Head of caudate nucleus (tissue), 42 donors: ENCODE measurements at regions not wholly inside any gene's neighbourhood (a gene's known extent, or its start where the extent isn't known, plus 50 kb on each side); places are given as distances from the start of the nearest gene placed in this dataset.

Source experiments
- DNase-seq, 42 donors: peaks; one replicate each; pipeline versions ENCODE4 v3.0.0 to v3.0.0-alpha.2; 2020 to 2021; ENCODE audit warnings: mixed read lengths in 7 of 42
- intact Hi-C: fragments of 100-400 bp; cut with DNase I; formaldehyde crosslinking; loops from one replicate; pipeline ENCODE4 v1.15.0; 2022

DNA sequence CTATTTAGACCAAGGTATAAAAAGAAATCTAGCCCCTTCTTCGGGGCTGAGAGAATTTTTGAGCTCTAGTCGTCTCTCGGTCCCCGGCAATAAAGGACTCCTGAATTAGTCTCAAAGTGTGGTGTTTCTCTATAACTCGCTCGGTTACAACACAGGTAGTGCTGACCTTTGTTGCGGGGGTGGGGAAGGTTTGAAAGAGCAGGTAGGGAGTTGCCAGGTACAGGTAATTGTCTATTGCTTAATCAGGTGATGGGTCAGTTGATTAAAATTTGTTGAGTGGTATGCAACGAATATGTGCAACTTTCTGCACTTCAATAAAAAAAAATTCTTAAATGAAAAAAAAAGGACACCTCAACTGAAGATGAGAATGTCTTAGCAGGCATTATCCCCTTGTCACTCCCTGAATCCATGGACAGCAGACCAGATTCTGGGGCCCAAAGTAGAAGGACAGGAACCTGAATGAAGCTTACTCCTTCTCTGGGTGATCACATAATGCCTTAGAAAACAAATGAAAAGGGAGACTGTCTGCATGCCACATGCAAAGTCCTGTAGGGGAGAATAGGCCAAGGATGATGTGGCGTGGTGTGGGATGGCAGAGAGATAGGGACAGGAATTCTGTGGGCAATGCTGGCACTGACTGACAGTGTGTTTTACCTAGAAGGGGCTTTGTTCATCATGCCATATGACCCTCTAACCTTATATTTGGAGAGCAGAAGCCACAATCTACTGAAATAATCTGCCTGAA is 157.6 kb upstream of the OLIG3 start:
- no peak for DNase-seq

DNA sequence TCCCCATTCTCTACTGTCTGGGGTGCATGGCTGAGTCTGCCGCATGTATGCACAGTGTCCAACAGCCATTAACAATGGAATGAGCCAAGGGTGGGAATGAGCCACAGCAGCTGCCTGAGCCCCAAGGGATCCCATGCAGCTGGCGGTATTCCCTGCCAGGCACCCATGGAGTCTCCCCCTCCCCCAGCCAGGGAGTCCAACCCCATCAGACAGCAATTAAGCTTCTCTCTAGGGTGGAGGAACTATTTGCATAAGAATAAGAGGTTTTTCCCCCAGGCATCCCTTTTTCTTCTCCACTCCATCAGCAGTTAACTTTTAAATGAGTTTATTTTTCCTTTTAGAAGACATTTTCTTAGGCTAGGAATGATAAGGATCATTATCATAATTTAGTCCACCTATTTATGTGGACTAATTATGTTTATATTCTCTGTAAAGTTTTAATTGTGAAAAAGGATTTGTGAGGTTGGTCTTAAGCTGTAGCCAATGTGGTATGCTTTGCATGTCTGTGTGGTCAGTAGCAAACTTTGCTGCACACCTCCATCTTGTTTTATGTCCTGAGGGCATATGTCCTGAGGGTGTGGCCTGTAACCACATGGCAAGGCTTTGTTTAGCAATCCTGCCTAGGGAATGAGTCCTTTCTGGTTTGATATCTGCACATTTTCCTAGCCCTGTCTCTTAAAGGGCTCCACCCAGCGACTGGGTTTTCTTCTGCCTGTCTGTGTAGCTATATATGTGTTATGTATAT is 158.9 kb upstream of the OLIG3 start:
- intact Hi-C loops = no loop called here
- DNase-seq = no peak

More for the DNA sequence above, 157.6 kb upstream of the OLIG3 start:
- intact Hi-C loops = no loop called here

DNA sequence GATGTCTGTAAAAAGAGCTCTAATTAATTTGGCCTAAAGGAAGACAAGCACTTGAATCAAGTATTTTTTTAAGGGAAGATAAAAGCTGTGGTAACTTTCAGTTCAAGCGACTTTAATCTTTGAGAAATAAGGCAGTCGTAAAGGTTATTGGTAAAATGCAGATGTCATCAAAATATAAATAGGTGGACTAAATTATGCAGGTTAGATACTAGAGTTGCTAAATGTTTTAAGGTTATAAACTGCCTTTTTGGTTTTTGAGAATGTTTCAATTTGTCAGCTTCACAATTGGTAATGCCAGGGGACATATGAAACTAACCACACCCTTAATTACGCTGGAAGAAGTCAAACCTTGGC is 159.5 kb upstream of the OLIG3 start:
- intact Hi-C loops = no loop called here
- no peak for DNase-seq

DNA sequence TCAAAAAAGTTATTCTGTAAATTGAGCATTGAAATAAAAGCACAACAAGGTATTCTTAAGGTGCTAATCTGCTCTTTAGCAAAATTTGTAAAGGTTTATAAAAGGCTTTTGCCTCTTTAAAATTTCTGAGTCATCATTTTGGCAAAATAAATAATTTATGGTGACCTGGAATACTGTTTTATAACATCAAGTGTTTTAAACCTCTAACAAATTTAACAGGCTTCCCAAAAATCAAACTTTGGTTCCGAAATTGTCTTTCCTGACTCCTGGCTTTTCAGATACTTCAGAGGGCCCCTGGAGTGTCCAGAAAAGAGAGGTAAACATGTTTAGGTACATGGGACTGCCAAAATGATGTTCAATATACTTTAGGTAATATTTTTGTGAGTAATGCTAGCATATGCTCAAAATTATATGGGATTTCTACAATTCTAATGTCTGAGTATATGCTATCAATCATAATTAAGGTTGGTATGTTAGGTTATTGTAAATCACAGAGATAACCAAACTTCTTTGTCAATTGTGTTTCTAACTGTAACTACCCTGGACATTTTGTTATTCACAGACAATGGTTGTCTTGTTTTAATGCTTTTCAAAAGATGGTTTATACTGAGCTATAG is 160.3 kb upstream of the OLIG3 start:
- DNase-seq = no peak
- intact Hi-C loops = no loop called here

DNA sequence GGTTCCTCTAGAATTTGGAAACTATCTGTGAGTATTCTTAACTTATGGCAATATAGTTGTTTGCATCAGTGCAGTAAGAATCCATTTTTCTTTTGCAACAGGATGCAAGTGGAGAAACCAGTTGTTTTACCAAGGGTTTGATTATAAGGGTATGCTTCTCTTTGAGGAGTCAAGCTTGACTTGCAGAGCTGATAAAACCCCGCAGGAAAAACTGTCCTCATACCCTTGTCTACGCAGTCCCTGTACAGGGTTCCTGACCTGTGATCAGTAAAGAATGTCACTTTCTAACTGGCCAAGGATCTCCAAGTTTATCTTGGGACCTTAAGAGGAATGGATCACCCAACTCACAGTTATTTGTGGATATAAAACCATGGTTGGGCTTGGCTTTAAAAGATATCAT is 161.1 kb upstream of the OLIG3 start:
- intact Hi-C loops = no loop called here
- DNase-seq = no peak

DNA sequence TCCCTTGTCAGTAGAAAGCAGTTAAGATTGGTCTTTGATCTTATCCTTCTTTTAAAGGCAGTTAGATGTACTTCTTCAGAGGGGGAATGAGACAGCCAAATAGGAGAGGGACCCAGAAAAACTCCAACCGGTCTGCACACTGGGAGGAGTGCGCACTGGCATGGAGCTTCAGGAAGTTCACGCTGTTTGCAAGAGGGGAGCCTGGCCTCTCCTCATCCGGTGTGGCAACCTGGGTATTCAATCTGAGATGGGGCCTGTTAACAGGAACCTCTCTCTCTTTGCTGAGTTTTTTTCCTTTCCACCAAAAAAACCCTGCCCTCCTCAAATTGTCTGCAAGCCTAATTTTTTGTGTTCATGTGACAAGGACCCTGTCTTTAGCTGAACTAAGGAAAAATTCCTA is 162.5 kb upstream of the OLIG3 start:
- intact Hi-C loops = no loop called here
- DNase-seq = no peak

DNA sequence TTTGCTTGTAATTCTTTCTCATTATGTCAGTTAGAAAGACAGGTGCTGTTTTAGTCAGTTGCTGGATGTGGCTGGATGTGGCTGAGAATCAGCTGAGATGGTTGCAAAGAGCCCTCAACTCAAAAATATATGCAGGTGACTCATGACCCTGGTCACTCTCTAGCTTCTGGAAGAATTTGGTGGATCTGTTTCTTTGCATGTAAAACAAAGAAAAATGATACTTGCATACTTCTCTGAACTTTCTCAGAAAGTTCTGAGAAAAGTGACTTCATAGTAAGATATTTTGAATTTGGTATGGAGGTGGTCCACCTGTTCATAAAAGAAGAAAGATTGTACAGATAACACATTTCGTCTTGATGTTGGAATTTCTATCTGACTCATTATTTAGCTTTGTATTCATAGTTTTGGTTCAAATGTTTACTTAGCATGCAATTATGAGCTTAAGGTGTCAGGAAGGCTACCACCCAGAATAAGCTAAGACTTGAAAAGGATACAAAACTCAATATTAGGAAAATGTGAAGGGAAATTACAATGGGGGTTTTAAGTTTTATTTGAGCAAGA is 163.2 kb upstream of the OLIG3 start:
- intact Hi-C loops = no loop called here
- DNase-seq = no peak

DNA sequence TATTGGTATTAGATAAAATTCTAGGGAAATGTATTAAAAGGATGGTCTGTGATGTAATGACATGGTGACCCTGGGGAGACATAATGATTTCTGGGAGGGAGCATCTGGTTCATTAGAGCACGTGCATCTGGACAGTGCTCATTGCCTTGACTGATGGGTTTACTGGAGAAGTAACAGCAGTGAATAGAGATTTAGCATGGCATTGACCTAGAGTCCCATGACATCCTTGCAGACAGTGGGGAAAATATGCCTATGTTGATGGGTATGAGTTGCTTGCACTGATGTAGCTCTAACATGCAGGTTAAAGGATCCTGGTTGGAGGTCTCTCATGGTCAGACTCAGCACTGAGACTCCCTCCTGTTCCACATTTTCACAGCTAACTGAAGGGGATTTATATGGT is 164.1 kb upstream of the OLIG3 start:
- intact Hi-C loops = no loop called here
- no peak for DNase-seq

DNA sequence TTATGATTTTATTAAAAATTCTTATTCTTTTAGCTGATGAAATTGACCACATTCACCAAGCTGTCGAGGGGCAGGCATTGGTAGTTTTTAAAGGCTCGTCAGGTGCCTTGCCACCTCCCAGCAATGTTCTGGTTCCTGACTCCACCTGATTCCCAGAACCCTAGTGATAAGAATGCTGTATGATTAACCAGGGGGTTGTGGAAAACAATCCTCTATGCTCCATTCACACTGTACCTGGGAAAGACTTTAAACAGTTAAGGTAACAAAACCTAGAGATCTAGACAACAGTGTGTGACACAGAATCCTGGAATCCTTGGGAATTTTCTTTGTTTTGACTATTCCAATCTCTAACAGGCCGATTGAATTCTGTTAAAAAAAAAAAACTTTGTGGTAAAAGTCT is 165.7 kb upstream of the OLIG3 start:
- intact Hi-C loops = no loop called here
- no peak for DNase-seq

DNA sequence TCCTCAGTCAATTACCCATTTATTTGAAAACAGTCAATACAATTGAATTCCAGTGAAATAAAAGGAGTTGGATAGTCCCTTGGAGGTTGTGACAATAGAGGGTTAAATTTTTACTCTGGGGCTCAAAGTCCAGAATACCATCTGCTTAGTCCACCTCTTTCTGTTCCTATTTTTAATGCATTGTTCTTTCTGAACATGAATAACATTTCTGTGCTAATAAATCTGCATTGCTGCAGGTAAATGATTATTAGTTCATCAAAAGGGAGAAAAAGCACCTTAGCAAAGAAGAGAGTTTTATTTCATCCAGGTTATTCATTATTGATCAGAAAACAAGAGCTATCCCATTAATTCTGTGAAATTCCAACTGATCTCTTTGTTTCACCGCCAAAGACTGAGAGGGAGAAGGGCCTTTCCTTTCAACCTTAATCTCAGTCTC is 166.1 kb upstream of the OLIG3 start:
- intact Hi-C loops = no loop called here
- no peak for DNase-seq

DNA sequence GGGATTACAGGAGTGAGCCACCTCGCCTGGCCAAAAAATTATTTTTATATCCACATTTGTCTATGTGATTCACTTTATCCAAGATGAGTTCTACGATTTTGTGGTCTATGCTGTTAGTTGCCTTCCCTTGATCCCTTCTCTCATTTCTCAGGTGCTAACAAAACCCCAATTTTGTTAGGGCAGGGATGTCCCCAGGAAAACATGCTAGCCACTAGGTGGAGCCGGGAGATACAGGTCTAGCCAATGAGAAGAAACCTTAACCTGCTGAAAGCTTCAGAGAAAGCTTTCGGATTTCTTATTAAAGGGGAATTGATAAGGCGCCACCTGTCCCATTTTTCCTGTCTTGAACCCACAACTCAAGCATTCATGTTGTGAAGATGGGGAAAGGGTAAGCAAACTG is 167.4 kb upstream of the OLIG3 start:
- DNase-seq = peak in 3 of 42 donors; percentile 16 to 50 (median 35)
- intact Hi-C loops = no loop called here

DNA sequence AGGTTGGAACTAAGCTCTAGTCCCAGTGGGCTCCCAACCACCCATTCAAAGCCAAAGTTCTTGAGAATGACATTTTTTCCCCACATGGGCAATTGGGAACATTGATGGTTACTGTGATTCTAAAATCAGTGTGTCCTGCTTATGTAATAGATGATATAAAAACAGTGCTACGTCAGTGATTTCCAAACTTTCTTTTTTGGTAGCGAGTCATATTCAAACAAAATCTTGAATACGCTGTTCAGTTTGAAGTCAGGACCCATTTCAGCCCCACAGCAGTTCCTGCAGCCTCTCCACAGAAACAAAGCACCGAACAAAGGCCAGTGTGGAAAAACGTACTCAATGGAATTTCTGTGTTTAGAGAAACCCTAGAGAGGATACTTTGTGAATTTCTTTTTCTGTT is 170.0 kb upstream of the OLIG3 start:
- intact Hi-C loops = no loop called here
- no peak for DNase-seq

DNA sequence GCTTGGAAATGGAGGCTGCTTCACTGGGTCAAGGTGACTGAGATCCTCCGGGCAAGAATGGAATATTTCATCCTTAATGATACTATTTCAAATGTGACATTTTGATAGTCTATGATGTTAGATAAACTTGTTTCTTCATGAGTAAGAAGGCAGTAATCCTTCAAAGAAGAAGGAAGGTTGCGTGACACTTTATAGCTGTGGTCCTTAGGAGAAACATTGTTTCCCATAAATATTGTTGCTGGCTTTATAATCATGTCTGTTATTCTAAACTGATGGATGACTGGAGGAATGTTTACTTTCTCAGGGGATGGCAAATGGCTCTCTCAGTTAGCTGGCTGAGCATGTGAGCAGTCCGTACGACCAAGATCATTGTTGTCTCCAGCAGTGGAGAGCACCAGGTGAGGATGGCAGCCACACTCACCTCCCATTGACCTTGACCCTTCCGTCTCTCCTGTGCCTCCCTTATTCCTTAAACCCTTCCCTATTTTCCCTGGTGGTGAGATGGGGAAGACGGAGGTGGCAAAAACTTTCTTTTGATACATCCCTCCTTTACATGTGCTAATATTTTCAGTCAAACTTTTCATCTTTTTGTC is 171.2 kb upstream of the OLIG3 start:
- intact Hi-C loops = no loop called here
- no peak for DNase-seq

DNA sequence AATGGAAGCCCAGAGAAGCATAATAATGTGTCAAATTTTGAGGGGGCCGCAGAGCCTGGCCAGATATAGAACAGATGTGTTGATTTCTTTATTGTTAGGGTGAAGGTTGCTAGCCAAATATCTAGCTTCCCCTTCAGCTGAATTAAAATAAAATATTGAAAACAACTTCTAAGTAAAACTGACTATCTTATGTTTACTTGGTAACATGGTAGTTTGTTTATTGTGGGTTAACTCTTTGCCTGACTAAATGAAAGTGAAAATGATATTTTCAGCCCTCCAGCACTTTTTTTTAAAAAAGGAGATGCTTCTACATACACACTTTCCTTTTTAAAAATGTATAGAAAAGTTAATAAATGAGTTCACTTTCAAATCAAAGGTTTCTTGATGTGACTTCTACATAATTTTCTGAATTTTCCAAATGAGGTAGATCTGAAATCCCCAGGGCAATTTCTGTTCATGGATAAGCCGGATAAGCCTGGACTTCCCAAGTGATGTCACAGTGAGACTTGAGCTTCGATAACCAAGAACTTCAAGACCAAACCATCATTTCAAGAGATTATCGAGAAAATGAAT is 172.1 kb upstream of the OLIG3 start:
- intact Hi-C loops = no loop called here
- no peak for DNase-seq

DNA sequence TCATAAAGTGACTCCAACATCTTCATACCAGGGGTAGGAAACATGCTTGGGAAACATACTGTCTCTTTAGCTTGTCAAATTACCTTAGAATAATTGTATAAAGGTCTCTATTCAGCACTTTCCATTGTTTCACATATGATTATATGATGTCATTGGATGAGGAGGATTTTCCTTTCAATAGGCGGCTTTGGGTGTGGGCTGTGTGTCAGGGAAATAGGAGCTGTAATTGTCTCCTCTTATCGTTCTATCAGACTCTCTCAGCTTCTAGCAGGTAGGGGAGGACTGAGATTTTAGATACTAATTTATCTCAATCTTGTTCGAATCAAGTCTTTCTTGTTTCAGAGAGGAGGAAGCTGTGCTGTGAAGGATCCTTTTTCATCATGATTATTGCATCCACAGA is 179.4 kb upstream of the OLIG3 start:
- intact Hi-C loops = no loop called here
- no peak for DNase-seq

DNA sequence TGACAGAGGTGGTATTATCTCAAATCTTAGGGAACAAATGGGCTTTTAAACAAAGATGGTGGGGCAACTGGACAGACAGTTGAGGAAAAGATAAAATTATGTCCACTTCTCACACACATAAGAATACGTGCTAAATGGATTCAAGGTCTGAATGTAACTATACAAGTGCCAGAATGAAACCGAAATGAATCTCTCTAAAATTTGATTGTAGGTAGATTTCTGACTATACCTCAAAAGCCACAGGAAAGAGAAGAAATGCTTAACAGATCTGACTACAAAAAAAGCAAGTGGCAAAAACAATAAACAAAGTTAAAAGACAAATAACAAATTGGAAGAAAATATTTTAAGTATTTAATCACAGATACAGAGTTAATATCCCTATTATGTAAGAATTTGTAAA is 182.7 kb upstream of the OLIG3 start:
- intact Hi-C loops = no loop called here
- no peak for DNase-seq

DNA sequence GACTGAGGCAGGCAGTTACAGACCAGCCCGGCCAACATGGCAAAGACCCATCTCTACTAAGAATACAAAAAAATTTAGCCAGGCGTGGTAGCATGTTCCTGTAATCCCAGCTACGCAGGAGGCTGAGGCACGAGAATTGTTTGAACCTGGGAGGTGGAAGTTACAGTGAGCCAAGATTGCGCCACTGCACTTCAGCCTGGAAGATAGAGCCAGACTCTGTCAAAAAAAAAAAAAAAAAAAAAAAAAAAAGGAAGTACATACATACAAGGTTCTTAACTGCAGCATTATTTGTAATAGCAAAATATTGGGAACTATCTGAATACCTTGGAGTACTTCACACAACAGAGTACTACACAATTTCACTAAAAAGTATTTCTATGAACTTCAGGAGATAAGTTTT is 183.5 kb upstream of the OLIG3 start:
- intact Hi-C loops = no loop called here
- peak in 9 of 42 donors; percentile 6 to 41 (median 23) for DNase-seq

DNA sequence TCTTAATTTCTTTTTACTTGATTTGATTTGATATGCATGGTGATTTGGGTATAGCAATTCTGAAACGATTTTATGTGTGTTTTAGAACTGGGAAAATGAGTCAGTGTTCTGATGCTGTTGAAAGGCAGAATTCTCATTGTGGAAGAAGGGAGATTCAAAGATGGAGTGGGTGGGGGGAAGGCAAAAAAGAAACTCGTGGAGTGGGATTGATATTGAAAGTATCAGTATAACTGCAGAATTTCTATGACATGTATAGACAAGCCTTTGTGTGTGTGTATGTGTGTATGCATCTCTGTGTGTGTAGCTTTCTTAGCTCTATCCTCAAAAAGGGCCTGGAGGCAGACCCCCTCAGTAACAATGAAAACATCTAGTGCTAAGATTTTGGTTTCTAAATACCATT is 184.3 kb upstream of the OLIG3 start:
- DNase-seq = no peak
- intact Hi-C loops = no loop called here

DNA sequence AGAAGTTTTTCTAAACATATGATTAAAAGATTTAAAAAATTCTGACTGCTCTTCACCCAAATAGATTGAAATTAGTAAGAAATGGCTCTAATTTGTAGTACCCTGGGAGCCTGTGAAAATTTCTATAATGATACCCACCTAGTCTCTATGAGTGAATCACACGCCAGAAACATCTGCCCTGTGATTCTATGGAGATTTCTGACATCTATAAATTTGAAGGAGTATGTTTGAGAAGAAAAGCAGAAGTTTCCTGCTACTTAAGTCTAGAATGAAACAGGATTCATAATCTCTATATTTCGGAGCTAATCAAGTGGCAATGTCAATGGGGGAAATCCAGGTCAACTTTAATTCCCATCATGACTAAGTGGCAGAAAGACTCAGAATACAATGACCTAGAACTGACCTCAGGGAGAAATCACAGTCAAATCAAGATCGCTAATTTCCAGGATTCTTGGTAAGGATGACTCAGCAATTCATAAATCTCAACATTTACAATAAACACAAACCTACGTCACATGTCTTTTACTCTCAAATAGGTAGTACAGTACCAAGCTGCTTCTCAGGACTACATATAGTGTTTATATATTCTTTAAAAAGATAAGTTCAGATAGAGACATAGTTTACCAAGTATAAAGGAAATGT is 186.2 kb upstream of the TNFAIP3 start:
- intact Hi-C loops = no loop called here
- DNase-seq = no peak
